GM21825 (cell line): ENCODE measurements at regions not wholly inside any gene's neighbourhood (a gene's known extent, or its start where the extent isn't known, plus 50 kb on each side); places are given as distances from the start of the nearest gene placed in this dataset.

Experiments
- ATAC-seq: cut with Tn5 transposase; IDR thresholded peaks from one replicate; pipeline ENCODE4 v1.9.1; 2021; ENCODE audit warnings: mild to moderate bottlenecking, moderate library complexity; ENCODE audit not compliant: unreplicated experiment

GRCh38 chr1:212557739-212558692, 50.5 kb upstream of the ATF3 start:
- peak; percentile 36 for ATAC-seq

- ATAC-seq, result peak; percentile 96
Measured at GRCh38 chr1:212558693-212559480, 49.7 kb upstream of the ATF3 start.
